ENCODE measurements at regions not wholly inside any gene's neighbourhood (a gene's known extent, or its start where the extent isn't known, plus 50 kb on each side); places are given as distances from the start of the nearest gene placed in this dataset.
"Not testable (repeated sequence)": the region's sequence is repeated elsewhere in the genome, so short reads cannot be mapped to it uniquely, and the experiment has no call there.

DNA sequence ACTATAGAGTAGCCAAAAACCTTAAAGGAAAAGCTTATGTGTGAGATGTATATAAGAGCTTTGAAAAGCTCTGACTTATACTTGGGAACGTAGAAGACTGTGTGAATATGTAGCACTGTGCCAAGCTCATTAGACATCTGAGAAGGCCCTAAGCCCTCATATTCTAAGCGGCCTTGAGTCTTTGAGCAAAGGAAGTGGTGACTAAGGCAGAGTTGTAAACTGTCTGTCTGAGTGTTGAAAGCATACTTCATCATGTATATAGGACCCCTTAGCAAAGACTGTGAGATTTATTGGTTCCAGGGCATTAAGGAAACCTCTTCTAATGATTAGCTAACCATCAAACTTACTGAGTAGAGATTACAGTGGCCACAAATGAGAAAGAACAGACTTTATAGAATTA, 153.3 kb upstream of the LYPLAL1 start:
- DNase-seq: no peak

DNA sequence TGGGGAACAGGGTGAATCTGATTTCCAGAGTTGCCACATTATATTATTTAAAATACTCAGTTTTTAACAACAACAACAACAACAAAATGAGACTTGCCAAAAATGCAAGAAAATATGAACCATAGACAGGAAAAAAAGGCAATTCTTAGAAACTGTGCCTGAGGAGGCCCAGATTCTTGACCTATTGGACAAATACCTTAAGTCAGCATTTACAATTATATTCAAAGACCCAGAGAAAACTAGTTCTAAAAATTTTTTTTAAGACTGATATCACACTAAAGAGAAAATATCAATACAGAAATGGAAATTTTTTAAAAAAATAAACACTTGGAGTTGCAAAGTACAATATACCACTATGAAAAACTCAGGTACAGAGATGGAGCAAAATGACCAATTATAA, 152.8 kb upstream of the LYPLAL1 start:
- DNase-seq: no peak

GRCh38 chr1:219027146-219027673, 146.5 kb upstream of the LYPLAL1 start:
- DNase-seq: no peak

- no peak for DNase-seq
Observed at GRCh38 chr1:219031809-219032208, 141.9 kb upstream of the LYPLAL1 start.

DNA sequence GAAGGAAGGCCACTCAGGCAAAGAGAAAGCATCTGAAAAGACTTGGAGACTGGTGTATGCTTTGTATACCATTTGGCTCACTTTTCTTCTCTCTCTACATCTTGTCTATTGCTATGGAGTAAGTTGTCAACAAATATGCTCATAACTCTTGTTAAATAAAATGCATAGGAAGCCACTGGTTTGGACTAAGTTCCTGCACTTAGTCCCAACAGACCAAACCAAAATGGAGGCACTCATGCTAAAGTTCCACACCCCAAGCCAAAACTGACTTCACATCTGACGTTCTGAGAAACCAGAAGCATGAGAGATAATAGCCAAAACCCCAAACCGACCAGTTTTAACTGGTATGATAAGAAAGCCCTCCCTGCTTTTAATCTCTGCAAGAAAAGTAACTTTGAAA, 135.3 kb upstream of the LYPLAL1 start:
- DNase-seq: no peak

DNA sequence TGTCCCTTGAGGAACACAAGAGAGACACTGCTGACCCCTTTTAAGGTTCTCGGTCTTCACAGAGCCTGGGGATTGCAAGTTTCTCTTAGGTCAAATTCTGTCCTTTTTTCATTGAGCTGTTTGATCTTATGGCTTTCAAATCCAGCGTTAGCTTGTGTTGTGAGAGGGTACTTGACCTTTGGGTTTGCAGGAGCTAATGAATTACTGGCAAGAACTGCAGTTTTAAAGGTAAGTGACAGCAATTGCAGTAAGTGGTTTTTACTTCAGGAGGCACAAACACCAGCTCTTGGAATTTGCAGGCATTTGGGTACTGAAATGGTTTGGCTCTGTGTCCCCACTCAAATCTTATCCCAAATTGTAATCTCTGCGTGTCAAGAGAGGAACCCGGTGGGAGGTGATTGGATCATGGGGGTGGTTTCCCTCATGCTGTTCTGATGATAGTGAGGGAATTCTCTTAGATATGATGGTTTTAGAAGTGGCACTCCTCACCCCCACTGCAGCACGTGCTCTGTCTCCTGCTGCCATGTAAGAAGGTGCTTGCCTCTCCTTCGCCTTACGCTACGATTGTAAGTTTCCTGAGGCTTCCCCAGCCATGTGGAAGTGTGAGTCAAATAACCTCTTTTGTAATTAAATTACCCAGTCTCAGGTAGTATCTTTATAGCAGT, 134.5 kb upstream of the LYPLAL1 start:
- no peak for DNase-seq

GRCh38 chr1:219039682-219040154, 134.0 kb upstream of the LYPLAL1 start:
- DNase-seq: no peak

DNA sequence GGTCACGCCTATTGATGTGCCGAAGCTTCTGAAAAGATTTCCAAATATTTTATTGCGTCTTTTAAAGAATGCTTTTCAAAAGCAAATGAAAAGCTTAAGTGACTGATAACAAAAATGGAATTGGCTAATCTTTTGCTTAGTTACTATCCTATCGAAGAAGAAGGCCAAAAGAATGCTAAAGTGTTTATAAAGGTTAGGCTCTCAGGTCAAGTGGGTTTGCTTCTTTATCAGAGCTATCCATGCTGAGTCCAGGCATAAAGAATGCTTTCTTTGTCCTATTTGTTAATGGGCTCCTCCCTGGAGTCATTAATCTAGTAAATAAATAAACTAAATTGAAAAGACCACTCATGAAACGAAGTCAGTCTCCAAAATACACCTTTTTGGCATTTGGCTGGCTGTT, 133.4 kb upstream of the LYPLAL1 start:
- no peak for DNase-seq

GRCh38 chr1:219041141-219041540, 132.5 kb upstream of the LYPLAL1 start:
- no peak for DNase-seq

- no peak for DNase-seq
Observed at GRCh38 chr1:219041818-219042217, 131.9 kb upstream of the LYPLAL1 start.

GRCh38 chr1:219042769-219043168, 130.9 kb upstream of the LYPLAL1 start:
- no peak for DNase-seq

- no peak for DNase-seq
Observed at GRCh38 chr1:219045246-219045645, 128.4 kb upstream of the LYPLAL1 start.

DNA sequence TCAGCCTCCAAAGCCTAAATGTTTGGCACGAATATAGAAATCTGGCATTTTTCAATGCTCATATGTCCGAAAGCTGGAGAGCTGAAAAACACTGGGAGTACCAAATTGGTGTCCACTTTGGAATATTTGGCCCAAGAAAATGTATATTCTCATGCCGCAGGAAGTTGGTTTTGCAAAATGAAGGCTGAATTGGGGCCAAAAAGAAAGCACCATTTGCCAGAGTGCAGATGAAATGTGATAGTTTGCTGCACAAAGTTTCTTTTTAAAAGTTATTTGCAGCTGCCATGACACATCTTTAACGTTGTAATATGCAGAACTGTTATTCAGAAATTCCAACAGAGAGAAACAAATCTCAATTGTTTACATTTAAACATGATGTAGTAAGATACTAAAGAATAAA, 124.2 kb upstream of the LYPLAL1 start:
- no peak for DNase-seq

DNA sequence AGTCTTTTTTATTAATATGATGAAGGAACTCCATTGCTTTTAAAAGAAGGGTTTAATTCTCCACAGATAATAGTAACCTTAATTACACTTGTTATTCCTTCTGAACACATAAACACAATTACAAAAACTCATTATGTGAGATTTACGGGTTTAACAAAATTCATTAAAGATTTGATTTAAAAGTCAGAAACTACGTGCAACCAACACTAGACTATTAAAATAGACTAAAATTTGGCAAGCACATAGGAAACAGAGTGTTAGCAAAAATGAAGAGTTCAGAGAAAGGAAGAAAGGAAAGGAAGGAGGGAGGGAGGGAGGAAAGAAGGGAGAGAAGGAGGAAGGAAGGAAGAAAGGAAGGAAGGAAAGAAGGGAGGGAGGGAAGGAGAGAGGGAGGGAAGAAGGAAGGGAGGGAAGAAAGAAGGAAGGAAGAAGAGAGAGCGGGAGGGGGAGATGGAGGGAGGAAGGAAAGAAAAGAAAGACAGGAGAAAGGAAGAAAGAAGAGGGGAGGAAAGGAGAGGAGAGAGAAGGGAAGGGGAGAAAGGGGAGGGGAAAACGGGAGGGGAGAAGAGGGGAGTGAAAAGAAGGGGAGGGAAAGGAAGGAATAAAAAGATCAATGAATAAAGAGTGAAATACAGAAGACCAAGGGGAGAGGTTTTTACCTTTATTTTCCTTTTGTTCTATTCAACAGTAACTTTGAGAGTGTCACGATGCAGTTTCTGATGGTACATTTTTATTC, 123.4 kb upstream of the LYPLAL1 start:
- no peak for DNase-seq

DNA sequence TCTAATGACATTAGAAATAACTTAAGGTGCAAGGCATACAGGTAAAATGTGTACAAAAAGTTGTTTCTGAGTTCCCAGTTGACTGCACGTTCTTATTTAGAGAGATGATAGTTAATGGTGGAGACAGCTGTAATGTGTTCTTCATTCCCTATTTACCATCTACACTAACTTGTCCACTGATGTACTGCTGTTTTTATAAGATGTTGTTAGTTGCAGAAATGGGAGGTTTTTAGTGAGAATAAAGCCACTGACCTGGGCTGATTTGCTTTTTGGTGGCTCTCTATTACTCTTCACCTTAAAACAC, 122.9 kb upstream of the LYPLAL1 start:
- DNase-seq: no peak

- DNase-seq: no peak
Observed at GRCh38 chr1:219051547-219051946, 122.1 kb upstream of the LYPLAL1 start.

GRCh38 chr1:219058891-219059820, 114.5 kb upstream of the LYPLAL1 start:
- no peak for DNase-seq

DNA sequence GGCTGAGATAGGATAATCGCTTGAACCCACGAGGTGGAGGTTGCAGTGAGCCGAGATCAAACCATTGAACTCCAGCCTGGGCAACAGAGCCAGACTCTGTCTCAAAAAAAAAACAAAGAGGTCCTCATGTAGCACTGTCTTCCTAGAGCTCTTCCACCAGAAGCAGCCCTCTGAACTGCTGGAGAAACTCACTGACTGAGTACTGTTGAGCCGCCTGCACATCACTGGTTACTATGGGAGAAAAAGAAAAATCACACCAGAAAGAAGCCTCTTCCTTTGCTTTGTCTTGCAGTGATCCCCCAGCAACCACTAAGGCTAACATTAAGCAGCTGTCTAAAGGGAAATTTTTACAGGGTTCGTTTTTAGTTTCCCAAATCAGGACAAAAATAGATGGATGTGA, 112.9 kb upstream of the LYPLAL1 start:
- DNase-seq: no peak

DNA sequence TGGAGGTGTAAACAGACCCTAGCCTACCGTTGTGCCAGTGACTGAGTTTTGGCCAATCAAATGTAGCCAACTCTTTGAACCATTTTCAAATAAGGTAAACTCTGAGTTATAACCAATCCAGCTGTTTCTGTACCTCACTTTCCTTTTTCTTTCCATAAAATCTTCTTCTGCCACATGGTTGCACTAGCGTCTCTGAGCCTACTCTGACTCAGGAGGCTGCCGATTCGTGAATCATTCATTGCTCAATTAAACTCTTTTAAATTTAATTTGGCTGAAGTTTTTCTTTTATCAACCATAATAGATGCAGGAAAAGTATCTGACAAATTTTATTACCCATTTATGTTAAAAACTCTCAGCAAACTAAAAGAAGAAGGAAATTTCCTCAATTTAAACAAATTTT, 111.5 kb upstream of the LYPLAL1 start:
- no peak for DNase-seq

DNA sequence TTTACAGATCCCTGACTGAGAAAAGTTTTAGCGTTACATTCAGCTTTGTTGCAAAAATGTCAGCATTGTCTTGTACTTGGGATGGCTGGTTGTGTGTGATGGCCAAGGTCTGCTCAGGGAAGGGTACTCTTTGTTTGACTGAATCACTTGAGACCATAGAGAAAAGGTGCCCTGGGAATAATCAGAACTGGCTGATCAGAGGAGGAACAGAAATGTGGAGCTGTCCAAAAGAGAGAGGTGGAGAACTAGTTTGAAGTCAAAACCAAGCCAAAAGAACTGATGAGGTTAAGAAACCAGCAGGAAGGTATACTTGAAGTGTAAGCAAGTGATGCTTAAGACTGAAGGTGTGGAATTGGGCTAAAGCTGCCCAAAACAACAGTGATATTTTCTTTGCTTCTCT, 107.6 kb upstream of the LYPLAL1 start:
- no peak for DNase-seq

DNA sequence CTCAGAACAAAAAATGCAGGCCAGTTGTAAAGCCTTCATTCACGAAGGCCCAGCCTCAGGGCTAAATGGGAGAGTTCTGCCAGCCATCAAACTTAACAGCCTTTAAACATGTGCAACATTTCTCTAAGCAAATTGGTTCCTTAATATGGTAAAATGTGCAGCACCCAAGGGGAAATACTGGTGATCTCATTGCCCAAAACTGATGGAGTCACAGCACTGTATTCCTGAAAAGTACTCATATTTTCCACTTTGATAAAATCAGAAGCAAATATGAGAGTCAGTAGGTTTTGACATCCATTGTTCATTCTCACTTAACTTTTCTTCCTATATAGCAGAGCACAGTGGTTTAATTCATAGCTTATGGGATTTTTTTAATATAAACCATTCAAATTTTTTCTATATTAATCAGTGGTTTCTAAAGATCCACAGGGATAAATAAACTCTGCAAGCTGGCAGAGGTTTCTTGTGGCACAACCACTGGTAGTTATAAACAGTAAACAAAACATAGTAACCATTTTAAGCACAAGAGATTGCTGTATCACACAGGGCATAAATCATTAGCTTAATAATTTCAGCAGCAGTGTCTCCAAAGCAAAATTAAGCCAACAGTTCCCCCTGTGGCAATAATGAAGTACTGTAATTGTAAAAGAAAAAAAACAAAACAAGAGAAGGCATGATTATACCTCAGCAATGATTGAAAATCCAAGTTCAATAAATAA, 106.9 kb upstream of the LYPLAL1 start:
- no peak for DNase-seq

DNA sequence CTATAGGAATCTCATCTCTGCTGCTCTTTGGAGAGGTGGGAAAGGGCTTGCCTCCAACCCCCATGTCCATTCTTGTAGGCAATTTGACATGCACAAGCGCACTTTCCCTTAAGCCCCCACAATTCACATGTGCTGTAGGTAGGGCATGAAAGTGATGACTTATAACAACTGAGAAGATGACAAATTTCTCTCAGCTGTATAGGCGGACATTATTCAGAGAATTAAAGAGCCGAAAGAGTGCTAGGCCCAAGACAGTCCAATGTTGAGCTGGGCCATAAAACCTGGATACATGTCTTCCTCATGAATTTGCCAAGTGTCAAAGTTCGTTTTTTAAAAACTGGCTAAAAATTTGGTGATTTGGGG, 106.3 kb upstream of the LYPLAL1 start:
- DNase-seq: no peak

DNA sequence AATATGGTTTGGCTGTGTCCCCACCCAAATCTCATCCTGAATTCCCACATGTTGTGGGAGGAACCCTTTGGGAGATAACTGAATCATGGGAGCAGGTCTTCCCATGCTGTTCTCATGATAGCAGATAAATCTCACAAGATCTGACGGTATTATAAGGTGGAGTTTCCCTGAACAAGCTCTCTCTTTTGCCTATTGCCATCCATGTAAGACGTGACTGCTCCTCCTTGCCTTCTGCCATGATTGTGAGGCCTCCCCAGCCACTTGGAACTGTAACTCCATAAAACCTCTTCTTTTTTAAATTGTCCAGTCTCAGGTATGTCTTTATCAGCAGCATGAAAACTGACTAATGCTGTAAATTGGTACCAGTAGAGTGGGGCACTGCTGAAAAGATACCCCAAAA, 103.3 kb upstream of the LYPLAL1 start:
- DNase-seq: not testable (repeated sequence)
